ENCODE measurements at regions not wholly inside any gene's neighbourhood (a gene's known extent, or its start where the extent isn't known, plus 50 kb on each side); places are given as distances from the start of the nearest gene placed in this dataset.

DNA sequence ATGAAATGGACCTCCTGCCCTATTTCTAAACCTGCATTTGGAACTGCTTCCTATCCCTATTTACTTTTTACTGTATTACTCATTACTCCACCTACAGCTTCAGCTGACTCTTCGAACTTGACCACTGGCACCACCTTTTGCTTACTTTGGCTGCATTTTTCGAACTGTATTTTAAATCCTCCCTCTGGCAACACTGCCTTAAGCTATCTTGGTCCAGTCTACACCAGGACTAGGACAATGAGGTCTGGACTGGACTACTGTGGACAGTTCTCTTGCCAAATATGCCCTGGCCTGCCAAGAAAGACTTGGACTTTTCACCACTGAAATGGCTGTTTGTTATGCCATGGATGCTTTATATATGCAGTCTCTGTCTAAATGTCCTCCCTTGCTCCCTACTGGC, 328.1 kb downstream of the BTG1 start:
- TF ChIP-seq CTCF (IDR thresholded peaks at IDR 0.05; ENCODE audit: low read length) (no peak), EZH2 (optimal IDR thresholded peaks at IDR 0.05; ENCODE audit: low read depth, low read length) (no peak), EZH2phosphoT487 (IDR thresholded peaks at IDR 0.05; ENCODE audit: low read length) (no peak)
